GM18519 (cell line): ENCODE measurements at regions not wholly inside any gene's neighbourhood (a gene's known extent, or its start where the extent isn't known, plus 50 kb on each side); places are given as distances from the start of the nearest gene placed in this dataset.
A peak's percentile ranks its signal among the peaks of the same experiment; 100 is the strongest.
"Not testable (repeated sequence)": the region's sequence is repeated elsewhere in the genome, so short reads cannot be mapped to it uniquely, and the experiment has no call there.

ENCODE experiments used
- ATAC-seq: cut with Tn5 transposase; IDR thresholded peaks from one replicate; pipeline ENCODE4 v1.9.1; 2021; ENCODE audit warnings: mild to moderate bottlenecking, moderate library complexity; ENCODE audit not compliant: unreplicated experiment, low FRiP score

GRCh38 chr5:87791869-87792268, 379.1 kb upstream of the CCNH start:
- no peak for ATAC-seq

- no peak for ATAC-seq
These were observed 375.7 kb upstream of the CCNH start for GRCh38 chr5:87788416-87788815.

- no peak for ATAC-seq
These were observed 375.0 kb upstream of the CCNH start for GRCh38 chr5:87787625-87788256.

GRCh38 chr5:87787086-87787485, 374.4 kb upstream of the CCNH start:
- ATAC-seq: no peak

- no peak for ATAC-seq
These were observed 373.7 kb upstream of the CCNH start for GRCh38 chr5:87786471-87786870.

- no peak for ATAC-seq
These were observed 373.0 kb upstream of the CCNH start for GRCh38 chr5:87785554-87786335.

GRCh38 chr5:87784879-87785495, 372.3 kb upstream of the CCNH start:
- ATAC-seq: no peak

- no peak for ATAC-seq
These were observed 371.6 kb upstream of the CCNH start for GRCh38 chr5:87784311-87784710.

- no peak for ATAC-seq
These were observed 370.2 kb upstream of the CCNH start for GRCh38 chr5:87782916-87783315.

- ATAC-seq: no peak
These were observed 369.2 kb upstream of the CCNH start for GRCh38 chr5:87781976-87782375.

- ATAC-seq: peak; percentile 99
These were observed 368.4 kb upstream of the CCNH start for GRCh38 chr5:87780831-87781760.

GRCh38 chr5:87778876-87779275, 366.1 kb upstream of the CCNH start:
- ATAC-seq: no peak

- no peak for ATAC-seq
These were observed 365.1 kb upstream of the CCNH start for GRCh38 chr5:87777877-87778276.

- ATAC-seq: no peak
These were observed 364.1 kb upstream of the CCNH start for GRCh38 chr5:87776785-87777184.

- ATAC-seq: not testable (repeated sequence)
These were observed 363.6 kb upstream of the CCNH start for GRCh38 chr5:87776302-87776701.

GRCh38 chr5:87775228-87775627, 362.5 kb upstream of the CCNH start:
- no peak for ATAC-seq

GRCh38 chr5:87774804-87775203, 362.1 kb upstream of the CCNH start:
- no peak for ATAC-seq

GRCh38 chr5:87770601-87771121, 357.9 kb upstream of the CCNH start:
- ATAC-seq: no peak

- no peak for ATAC-seq
These were observed 357.4 kb upstream of the CCNH start for GRCh38 chr5:87770016-87770570.

GRCh38 chr5:87769157-87769556, 356.4 kb upstream of the CCNH start:
- ATAC-seq: no peak
